ENCODE measurements at regions not wholly inside any gene's neighbourhood (a gene's known extent, or its start where the extent isn't known, plus 50 kb on each side); places are given as distances from the start of the nearest gene placed in this dataset.
"Not testable (repeated sequence)": the region's sequence is repeated elsewhere in the genome, so short reads cannot be mapped to it uniquely, and the experiment has no call there.

- H3K27ac Mint-ChIP-seq = no peak overlapping the region
- H3K4me1 Mint-ChIP-seq = peaks cover 6 to 8% of the 10 kb centered on the region in 2 donors
- no peak overlapping the region for H3K4me3 Mint-ChIP-seq
- H3K36me3 Mint-ChIP-seq = no peaks in the 10 kb centered on the region
- DNase-seq = no peak
- no peaks in the 10 kb centered on the region for H3K9me3 Mint-ChIP-seq
- no peak for ATAC-seq (replicated peaks)
- H3K27me3 Mint-ChIP-seq = peaks cover 0 to 3% of the 10 kb centered on the region in 2 donors
Measured at GRCh38 chr9:94033383-94033782, 50.9 kb upstream of the PTPDC1 start.

- Mint-ChIP-seq H3K9me3 (no peaks in the 10 kb centered on the region), H3K27ac (no peak overlapping the region), H3K36me3 (no peaks in the 10 kb centered on the region), H3K4me3 (no peak overlapping the region), H3K4me1 (peaks cover 6 to 8% of the 10 kb centered on the region in 2 donors), H3K27me3 (peaks cover 0 to 5% of the 10 kb centered on the region in 2 donors)
- no peak for ATAC-seq (replicated peaks)
- DNase-seq = no peak
Measured at GRCh38 chr9:94031946-94032345, 52.3 kb upstream of the PTPDC1 start.

GRCh38 chr9:94031380-94031779 is 52.9 kb upstream of the PTPDC1 start:
- Mint-ChIP-seq H3K36me3 (no peaks in the 10 kb centered on the region), H3K9me3 (no peaks in the 10 kb centered on the region), H3K27ac (peak overlapping the region; percentile 97), H3K4me3 (peak overlapping the region; percentile 92 to 98), H3K27me3 (peaks cover 0 to 5% of the 10 kb centered on the region in 2 donors), H3K4me1 (peaks cover 6 to 8% of the 10 kb centered on the region in 2 donors)
- ATAC-seq (replicated peaks) = no peak
- DNase-seq = no peak

GRCh38 chr9:94030318-94031179 is 53.7 kb upstream of the PTPDC1 start:
- H3K4me1 Mint-ChIP-seq = peaks cover 6 to 8% of the 10 kb centered on the region in 2 donors
- H3K9me3 Mint-ChIP-seq = no peaks in the 10 kb centered on the region
- DNase-seq = peak; percentile 74
- H3K27ac Mint-ChIP-seq = peak overlapping the region; percentile 97
- ATAC-seq (replicated peaks) = peak; percentile 99
- H3K36me3 Mint-ChIP-seq = no peaks in the 10 kb centered on the region
- H3K27me3 Mint-ChIP-seq = peaks cover under 1 to 5% of the 10 kb centered on the region in 2 donors
- H3K4me3 Mint-ChIP-seq = peak overlapping the region; percentile 92 to 98

- Mint-ChIP-seq H3K9me3 (peaks cover 2 to 3% of the 10 kb centered on the region in 2 donors), H3K27ac (peak overlapping the region; percentile 97), H3K4me1 (peaks cover 3 to 8% of the 10 kb centered on the region in 2 donors), H3K4me3 (peak overlapping the region; percentile 92 to 98), H3K36me3 (no peaks in the 10 kb centered on the region), H3K27me3 (peaks cover 7% of the 10 kb centered on the region in 2 donors)
- DNase-seq = no peak
- no peak for ATAC-seq (replicated peaks)
Measured at GRCh38 chr9:94029932-94030317, 54.3 kb upstream of the PTPDC1 start.

GRCh38 chr9:94026816-94027215 is 57.4 kb upstream of the PTPDC1 start:
- Mint-ChIP-seq H3K4me1 (peaks cover 3 to 8% of the 10 kb centered on the region in 2 donors), H3K9me3 (peaks cover 4 to 6% of the 10 kb centered on the region in 2 donors), H3K27me3 (peaks cover 9% of the 10 kb centered on the region in 2 donors), H3K4me3 (no peak overlapping the region), H3K27ac (no peak overlapping the region), H3K36me3 (no peaks in the 10 kb centered on the region)
- ATAC-seq (replicated peaks) (no peak), DNase-seq (no peak)

- not testable (repeated sequence) for H3K4me1 Mint-ChIP-seq; H3K4me3 Mint-ChIP-seq; H3K27ac Mint-ChIP-seq; H3K36me3 Mint-ChIP-seq; H3K9me3 Mint-ChIP-seq; DNase-seq; ATAC-seq (replicated peaks)
- peaks cover 4 to 14% of the 10 kb centered on the region in 2 donors for H3K27me3 Mint-ChIP-seq
Measured at GRCh38 chr9:94022476-94022875, 61.8 kb upstream of the PTPDC1 start.

- not testable (repeated sequence) for ATAC-seq (replicated peaks); H3K4me1 Mint-ChIP-seq
- H3K27me3 Mint-ChIP-seq = peaks cover 9 to 19% of the 10 kb centered on the region in 2 donors
Measured at GRCh38 chr9:94020836-94021235, 63.4 kb upstream of the PTPDC1 start.

GRCh38 chr9:94018628-94019027 is 63.5 kb upstream of the BARX1 start:
- H3K9me3 Mint-ChIP-seq = peaks cover 0 to 4% of the 10 kb centered on the region in 2 donors
- H3K4me3 Mint-ChIP-seq = no peak overlapping the region
- no peaks in the 10 kb centered on the region for H3K4me1 Mint-ChIP-seq
- H3K36me3 Mint-ChIP-seq = no peaks in the 10 kb centered on the region
- ATAC-seq (replicated peaks) (no peak), DNase-seq (no peak)
- H3K27ac Mint-ChIP-seq = no peak overlapping the region
- H3K27me3 Mint-ChIP-seq = peaks cover 5 to 11% of the 10 kb centered on the region in 2 donors

More at GRCh38 chr9:94020836-94021235, 63.4 kb upstream of the PTPDC1 start:
- H3K36me3 Mint-ChIP-seq, H3K9me3 Mint-ChIP-seq, H3K4me3 Mint-ChIP-seq, DNase-seq, H3K27ac Mint-ChIP-seq: not testable (repeated sequence)

GRCh38 chr9:94017939-94018531 is 62.9 kb upstream of the BARX1 start:
- H3K9me3 Mint-ChIP-seq = peaks cover 0 to 2% of the 10 kb centered on the region in 2 donors
- no peak overlapping the region for H3K4me3 Mint-ChIP-seq
- peaks cover 5 to 11% of the 10 kb centered on the region in 2 donors for H3K27me3 Mint-ChIP-seq

GRCh38 chr9:94016744-94017143 is 61.6 kb upstream of the BARX1 start:
- no peaks in the 10 kb centered on the region for H3K4me1 Mint-ChIP-seq
- H3K36me3 Mint-ChIP-seq = no peaks in the 10 kb centered on the region
- H3K27ac Mint-ChIP-seq = no peak overlapping the region
- no peak overlapping the region for H3K4me3 Mint-ChIP-seq
- DNase-seq = no peak
- no peak for ATAC-seq (replicated peaks)
- peaks cover 0 to 2% of the 10 kb centered on the region in 2 donors for H3K9me3 Mint-ChIP-seq
- H3K27me3 Mint-ChIP-seq = peaks cover 5 to 11% of the 10 kb centered on the region in 2 donors

More at GRCh38 chr9:94017939-94018531, 62.9 kb upstream of the BARX1 start:
- Mint-ChIP-seq H3K27ac (no peak overlapping the region), H3K4me1 (no peaks in the 10 kb centered on the region), H3K36me3 (no peaks in the 10 kb centered on the region)
- DNase-seq (no peak), ATAC-seq (replicated peaks) (no peak)

GRCh38 chr9:94014920-94015319 is 59.8 kb upstream of the BARX1 start:
- ATAC-seq (replicated peaks) (no peak), DNase-seq (no peak)
- Mint-ChIP-seq H3K27ac (no peak overlapping the region), H3K27me3 (peaks cover 5 to 11% of the 10 kb centered on the region in 2 donors), H3K9me3 (no peaks in the 10 kb centered on the region), H3K4me3 (no peak overlapping the region), H3K36me3 (no peaks in the 10 kb centered on the region), H3K4me1 (no peaks in the 10 kb centered on the region)

- Mint-ChIP-seq H3K4me1 (no peaks in the 10 kb centered on the region), H3K4me3 (no peak overlapping the region), H3K9me3 (no peaks in the 10 kb centered on the region), H3K27ac (no peak overlapping the region), H3K27me3 (peaks cover 5 to 6% of the 10 kb centered on the region in 2 donors), H3K36me3 (no peaks in the 10 kb centered on the region)
- ATAC-seq (replicated peaks) (no peak), DNase-seq (no peak)
Measured at GRCh38 chr9:94014066-94014654, 59.0 kb upstream of the BARX1 start.

- Mint-ChIP-seq H3K27ac (no peak overlapping the region), H3K27me3 (peaks cover 7 to 28% of the 10 kb centered on the region in 2 donors), H3K4me1 (no peaks in the 10 kb centered on the region), H3K4me3 (no peak overlapping the region), H3K36me3 (no peaks in the 10 kb centered on the region), H3K9me3 (no peaks in the 10 kb centered on the region)
- ATAC-seq (replicated peaks) = no peak
- DNase-seq = no peak
Measured at GRCh38 chr9:94010980-94011533, 55.9 kb upstream of the BARX1 start.
